Embryonic facial prominence (tissue), 1 donor: ENCODE measurements at regions not wholly inside any gene's neighbourhood (a gene's known extent, or its start where the extent isn't known, plus 50 kb on each side); places are given as distances from the start of the nearest gene placed in this dataset.
"Not testable (repeated sequence)": the region's sequence is repeated elsewhere in the genome, so short reads cannot be mapped to it uniquely, and the experiment has no call there.

Experiments
- DNase-seq: peaks from one replicate; pipeline ENCODE4 v3.0.0-alpha.2; 2016; ENCODE audit errors: extremely low spot score

- DNase-seq = no peak
Measured at GRCh38 chr15:70236341-70237086, 138.8 kb upstream of the TLE3 start.

DNA sequence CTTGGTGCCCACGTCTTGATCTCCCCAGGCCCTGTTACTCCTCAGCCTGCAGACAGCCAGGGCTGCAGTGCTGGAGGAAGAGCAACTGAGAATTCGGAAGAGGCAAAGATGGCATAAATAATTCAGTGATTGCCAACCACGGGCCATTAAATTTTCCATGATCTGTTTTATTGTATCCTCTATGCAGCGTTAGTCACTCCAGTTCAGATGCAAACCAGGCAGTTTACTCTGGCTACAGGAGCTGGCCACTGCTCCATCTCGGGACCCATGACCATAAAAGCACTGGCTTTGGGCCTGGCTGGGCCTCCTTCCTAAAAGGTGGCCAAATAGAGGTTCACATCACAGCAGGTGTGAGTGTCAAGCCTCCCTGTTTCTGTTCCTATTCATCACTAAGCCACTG lies 137.6 kb upstream of the TLE3 start:
- DNase-seq = no peak

DNA sequence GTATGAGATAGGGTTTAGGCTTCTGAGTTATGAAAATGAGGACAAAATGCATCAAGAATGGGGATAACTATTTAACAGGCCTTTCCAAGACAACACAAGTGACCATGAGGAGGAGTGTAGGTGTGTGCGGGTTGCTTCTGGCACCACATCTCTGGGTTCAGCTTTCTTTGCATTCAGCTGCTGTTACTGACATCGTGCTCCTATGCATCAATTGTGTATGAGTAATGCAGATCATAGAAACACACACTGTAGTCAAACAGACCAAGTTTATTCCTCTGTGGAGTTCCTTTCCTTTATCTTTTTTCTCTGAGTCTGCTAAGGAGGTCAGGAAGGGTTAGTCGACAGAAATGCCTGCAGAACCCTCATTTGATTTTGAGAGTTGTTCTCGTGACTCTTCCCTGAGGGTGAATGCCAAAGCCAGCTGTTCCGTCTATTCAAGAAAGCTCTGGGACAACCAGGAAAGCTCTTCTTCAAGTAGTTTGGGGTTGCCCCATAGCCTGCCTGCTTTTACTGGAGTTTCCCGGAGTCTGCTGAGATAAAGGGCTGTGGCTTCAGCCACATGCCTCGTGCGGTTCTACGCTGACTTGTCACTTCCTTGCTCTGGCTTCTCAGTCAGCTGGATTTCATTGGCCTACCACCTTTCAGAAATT lies 136.7 kb upstream of the TLE3 start:
- no peak for DNase-seq

DNA sequence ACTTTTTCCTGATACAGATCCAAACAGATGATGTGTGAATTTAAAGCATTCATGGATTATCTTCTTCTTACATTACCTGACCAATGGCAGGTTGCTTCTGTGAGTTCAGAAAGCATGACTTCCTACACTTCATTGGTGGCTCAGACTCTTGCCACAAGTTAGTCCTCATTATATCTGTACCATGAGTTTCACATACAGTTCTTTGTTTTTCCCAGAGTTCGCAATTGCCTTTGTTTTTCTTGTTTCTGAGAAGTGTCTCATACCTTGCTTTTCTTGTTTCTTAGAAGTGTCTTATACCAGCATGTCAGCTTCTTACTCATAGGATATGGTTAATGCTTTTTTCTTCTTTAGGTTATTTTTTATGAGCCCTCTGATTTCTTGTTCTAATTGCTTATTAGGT lies 133.8 kb upstream of the TLE3 start:
- DNase-seq = no peak

- not testable (repeated sequence) for DNase-seq
Measured at GRCh38 chr15:70227918-70228317, 130.2 kb upstream of the TLE3 start.

DNA sequence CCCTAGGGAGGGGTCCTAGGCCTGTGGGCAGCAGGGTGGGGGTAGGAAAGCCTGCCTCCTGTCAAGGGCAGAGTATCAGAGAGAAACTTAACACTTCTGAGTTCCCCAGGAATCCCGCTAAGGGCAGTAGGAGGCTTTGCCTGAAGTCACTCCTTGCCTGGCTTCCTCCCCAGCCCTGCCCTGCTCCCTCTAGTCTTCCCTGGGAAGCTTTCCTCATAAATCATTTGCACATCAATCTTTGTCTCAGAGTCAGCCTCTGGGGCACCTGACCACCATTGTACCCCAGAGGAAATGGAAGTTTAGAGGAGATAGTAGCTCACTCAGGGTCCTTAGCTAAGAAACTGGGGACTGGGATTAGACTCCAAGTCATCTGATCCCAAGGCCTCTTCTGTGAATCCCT lies 129.4 kb upstream of the TLE3 start:
- DNase-seq = no peak

- no peak for DNase-seq
Measured at GRCh38 chr15:70226337-70226980, 128.7 kb upstream of the TLE3 start.

- no peak for DNase-seq
Measured at GRCh38 chr15:70225416-70225815, 127.7 kb upstream of the TLE3 start.

GRCh38 chr15:70222606-70223005 lies 124.9 kb upstream of the TLE3 start:
- DNase-seq = no peak

GRCh38 chr15:70220490-70221096 lies 122.9 kb upstream of the TLE3 start:
- DNase-seq = no peak

DNA sequence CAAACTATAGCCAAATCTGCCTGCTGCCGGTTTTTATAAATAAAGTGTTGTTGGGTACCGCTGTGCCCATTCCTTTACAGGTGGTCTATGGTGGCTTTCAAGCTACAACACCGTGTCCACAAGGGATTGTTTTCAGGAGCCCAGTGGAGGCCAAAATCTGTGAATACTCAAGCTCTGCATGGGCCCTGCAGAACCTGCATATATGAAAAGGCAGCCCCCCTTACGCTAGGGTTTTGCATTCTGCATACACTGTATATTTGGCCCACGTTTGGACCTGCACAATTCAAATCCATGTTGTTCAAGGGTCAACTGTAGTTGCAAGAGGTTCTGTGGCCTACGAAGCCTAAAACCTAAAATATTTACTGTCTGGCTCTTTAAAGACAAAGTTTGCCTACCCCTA lies 122.2 kb upstream of the TLE3 start:
- DNase-seq = no peak

- DNase-seq = no peak
Measured at GRCh38 chr15:70219256-70219895, 121.7 kb upstream of the TLE3 start.

GRCh38 chr15:70217226-70218160 lies 119.8 kb upstream of the TLE3 start:
- DNase-seq = no peak

GRCh38 chr15:70215951-70216350 lies 118.2 kb upstream of the TLE3 start:
- no peak for DNase-seq

DNA sequence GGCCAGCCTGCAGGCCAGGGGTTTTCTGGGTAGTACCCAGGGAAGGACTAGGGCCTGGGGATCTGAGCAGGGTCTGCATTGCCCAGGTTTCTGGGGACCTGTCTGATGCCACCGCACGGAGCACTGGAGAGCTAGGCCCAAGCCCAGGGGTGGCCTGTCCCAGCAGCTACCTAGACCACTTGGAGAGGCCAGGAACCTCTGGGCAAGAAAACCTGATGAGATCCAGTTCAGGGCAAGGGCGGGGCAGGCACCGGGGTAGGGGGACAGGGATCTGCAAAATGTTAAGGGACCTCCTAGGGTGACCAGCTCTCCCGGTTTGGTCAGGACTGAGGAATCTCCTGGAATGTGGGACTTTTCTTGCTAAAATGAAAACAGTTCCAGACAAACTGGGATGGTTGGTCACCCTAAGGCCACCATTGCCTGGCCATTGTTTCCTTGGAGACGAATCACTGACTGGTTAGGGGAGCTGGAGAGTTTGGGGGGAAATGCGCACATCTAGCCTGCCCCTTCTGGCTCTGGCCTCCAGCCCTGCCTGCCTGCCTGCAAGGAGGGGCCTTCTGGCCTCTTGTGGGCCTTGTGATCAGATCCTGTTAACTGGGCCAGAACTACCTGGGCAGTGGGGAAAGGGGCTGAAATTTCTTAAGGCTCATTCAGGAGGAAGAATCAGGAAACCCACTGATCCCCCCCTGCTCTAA lies 117.4 kb upstream of the TLE3 start:
- DNase-seq = no peak

DNA sequence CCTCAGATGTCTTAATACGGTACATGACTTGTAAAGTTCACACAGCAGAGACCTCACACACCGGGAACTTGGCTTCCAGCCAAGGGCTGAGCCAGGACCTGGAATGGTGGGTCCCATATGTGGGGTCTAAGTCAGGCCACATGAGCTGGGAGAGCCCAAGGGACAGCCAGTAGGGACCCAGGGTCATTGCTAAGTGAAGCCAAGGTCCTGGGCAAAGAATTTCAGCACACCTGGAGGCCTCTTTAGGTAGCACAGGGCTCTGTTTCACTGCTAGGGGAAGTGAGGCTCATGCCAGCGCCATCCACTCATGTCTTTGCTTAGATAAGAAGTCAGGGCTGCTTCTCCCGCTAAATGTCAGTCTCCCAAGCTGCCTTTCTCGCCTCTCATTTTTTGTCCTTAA lies 116.6 kb upstream of the TLE3 start:
- no peak for DNase-seq

DNA sequence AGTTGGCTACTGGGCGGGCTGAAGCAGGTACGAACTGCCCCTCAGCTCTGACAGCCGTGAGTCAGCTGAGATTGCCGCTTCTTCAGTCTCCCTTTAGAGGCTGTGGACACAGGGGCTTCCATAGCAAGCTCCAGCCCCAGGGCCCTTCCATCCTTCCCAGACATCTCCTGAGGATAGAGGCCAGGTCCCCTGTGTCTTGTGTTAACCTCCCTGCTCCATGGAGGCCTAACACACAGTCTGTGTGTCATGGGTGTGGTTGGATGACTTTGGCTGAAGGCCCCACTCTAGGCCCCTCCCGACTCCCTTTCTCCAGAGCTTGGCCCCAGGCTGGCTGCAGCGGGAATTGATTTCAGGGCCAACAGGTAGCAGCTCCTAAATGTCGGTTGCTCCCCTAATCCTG lies 116.1 kb upstream of the TLE3 start:
- DNase-seq = no peak

- DNase-seq = no peak
Measured at GRCh38 chr15:70212963-70213315, 115.2 kb upstream of the TLE3 start.

- no peak for DNase-seq
Measured at GRCh38 chr15:70212286-70212962, 114.7 kb upstream of the TLE3 start.

GRCh38 chr15:70210528-70210927 lies 112.8 kb upstream of the TLE3 start:
- DNase-seq = no peak
